Parathyroid adenoma (tissue), 2 donors: ENCODE measurements at regions not wholly inside any gene's neighbourhood (a gene's known extent, or its start where the extent isn't known, plus 50 kb on each side); places are given as distances from the start of the nearest gene placed in this dataset.

Experiments
- H2AFZ ChIP-seq: fragments of 300-600 bp; sonication (generic); one replicate; pipeline ENCODE4 v1.7.0; 2017; ENCODE audit warnings: antibody characterized with exemption, mild to moderate bottlenecking
- H3K27ac ChIP-seq: fragments of 300-600 bp; sonication (generic); one replicate; pipeline ENCODE4 v1.7.0; 2017
- H3K27me3 ChIP-seq: fragments of 300-600 bp; sonication (generic); one replicate; pipeline ENCODE4 v1.7.0; 2017; ENCODE audit warnings: low read length; ENCODE audit not compliant: control insufficient read depth, insufficient read depth
- H3K36me3 ChIP-seq: fragments of 300-600 bp; sonication (generic); one replicate; pipeline ENCODE4 v1.7.0; 2017; ENCODE audit warnings: low read length; ENCODE audit not compliant: control insufficient read depth, insufficient read depth
- H3K4me1 ChIP-seq: fragments of 300-600 bp; sonication (generic); one replicate; pipeline ENCODE4 v1.7.0; 2017; ENCODE audit warnings: control low read depth
- H3K4me2 ChIP-seq: fragments of 300-600 bp; sonication (generic); one replicate; pipeline ENCODE4 v1.7.0; 2017; ENCODE audit warnings: low read length
- H3K4me3 ChIP-seq: fragments of 300-600 bp; sonication (generic); one replicate; pipeline ENCODE4 v1.7.0; 2017; ENCODE audit warnings: low read depth, low read length
- H3K79me2 ChIP-seq: fragments of 300-600 bp; sonication (generic); one replicate; pipeline ENCODE4 v1.7.0; 2017; ENCODE audit warnings: control low read depth
- H3K9ac ChIP-seq: fragments of 300-600 bp; sonication (generic); one replicate; pipeline ENCODE4 v1.7.0; 2017; ENCODE audit warnings: mild to moderate bottlenecking
- H3K9me3 ChIP-seq: fragments of 300-600 bp; sonication (generic); one replicate; pipeline ENCODE4 v1.7.0; 2017; ENCODE audit warnings: low read length; ENCODE audit not compliant: control insufficient read depth
- CTCF ChIP-seq: fragments of 300-600 bp; sonication (generic); IDR thresholded peaks from one replicate; pipeline ENCODE4 v1.7.0; 2017; ENCODE audit warnings: antibody characterized with exemption, mild to moderate bottlenecking
- donor health status: primary hyperparathyroidism.

- Histone ChIP-seq H3K79me2 (no peaks in the 10 kb centered on the region), H3K4me2 (no peak overlapping the region), H3K36me3 (no peaks in the 10 kb centered on the region), H3K9me3 (no peaks in the 10 kb centered on the region), H3K27ac (no peak overlapping the region), H2AFZ (no peak overlapping the region), H3K4me3 (no peak overlapping the region), H3K9ac (no peak overlapping the region), H3K4me1 (no peaks in the 10 kb centered on the region), H3K27me3 (no peaks in the 10 kb centered on the region)
- no peak for TF ChIP-seq CTCF
Observed at GRCh38 chr6:74610352-74610751, 595.5 kb downstream of the COL12A1 start.

- H3K4me3 ChIP-seq, result no peak overlapping the region
- H3K4me1 ChIP-seq, result no peaks in the 10 kb centered on the region
- H3K79me2 ChIP-seq, result no peaks in the 10 kb centered on the region
- no peaks in the 10 kb centered on the region for H3K27me3 ChIP-seq
- no peak overlapping the region for H3K27ac ChIP-seq
- no peaks in the 10 kb centered on the region for H3K9me3 ChIP-seq
- H3K9ac ChIP-seq, result no peak overlapping the region
- H2AFZ ChIP-seq, result no peak overlapping the region
- no peak for TF ChIP-seq CTCF
- H3K36me3 ChIP-seq, result no peaks in the 10 kb centered on the region
- no peak overlapping the region for H3K4me2 ChIP-seq
Observed at GRCh38 chr6:74609871-74610270, 596.0 kb downstream of the COL12A1 start.

GRCh38 chr6:74607934-74608333 is 597.9 kb downstream of the COL12A1 start:
- no peaks in the 10 kb centered on the region for H3K4me1 ChIP-seq

GRCh38 chr6:74607468-74607867 is 598.4 kb downstream of the COL12A1 start:
- no peak overlapping the region for H3K4me3 ChIP-seq
- H3K79me2 ChIP-seq, result no peaks in the 10 kb centered on the region
- H3K4me2 ChIP-seq, result no peak overlapping the region
- H3K27ac ChIP-seq, result no peak overlapping the region
- no peaks in the 10 kb centered on the region for H3K27me3 ChIP-seq
- no peaks in the 10 kb centered on the region for H3K9me3 ChIP-seq
- no peak overlapping the region for H2AFZ ChIP-seq
- TF ChIP-seq CTCF, result no peak
- H3K9ac ChIP-seq, result no peak overlapping the region
- H3K36me3 ChIP-seq, result no peaks in the 10 kb centered on the region
- no peaks in the 10 kb centered on the region for H3K4me1 ChIP-seq

More at GRCh38 chr6:74607934-74608333, 597.9 kb downstream of the COL12A1 start:
- Histone ChIP-seq H2AFZ (no peak overlapping the region), H3K9me3 (no peaks in the 10 kb centered on the region), H3K9ac (no peak overlapping the region), H3K36me3 (no peaks in the 10 kb centered on the region), H3K27ac (no peak overlapping the region), H3K79me2 (no peaks in the 10 kb centered on the region), H3K4me3 (no peak overlapping the region), H3K4me2 (no peak overlapping the region), H3K27me3 (no peaks in the 10 kb centered on the region)
- TF ChIP-seq CTCF, result no peak

- H3K9me3 ChIP-seq, result no peaks in the 10 kb centered on the region
- H3K27ac ChIP-seq, result no peak overlapping the region
- no peak overlapping the region for H3K9ac ChIP-seq
- no peaks in the 10 kb centered on the region for H3K79me2 ChIP-seq
- H3K27me3 ChIP-seq, result no peaks in the 10 kb centered on the region
- H3K36me3 ChIP-seq, result no peaks in the 10 kb centered on the region
- no peak for TF ChIP-seq CTCF
- H3K4me2 ChIP-seq, result no peak overlapping the region
- H3K4me3 ChIP-seq, result no peak overlapping the region
- no peak overlapping the region for H2AFZ ChIP-seq
- H3K4me1 ChIP-seq, result no peaks in the 10 kb centered on the region
Observed at GRCh38 chr6:74606582-74607071, 599.2 kb downstream of the COL12A1 start.
